Gastrocnemius medialis (tissue), 4 donors: ENCODE measurements at regions not wholly inside any gene's neighbourhood (a gene's known extent, or its start where the extent isn't known, plus 50 kb on each side); places are given as distances from the start of the nearest gene placed in this dataset.
"Not testable (repeated sequence)": the region's sequence is repeated elsewhere in the genome, so short reads cannot be mapped to it uniquely, and the experiment has no call there.

Experiments
- ATAC-seq, 2 donors: fragments of 150-250 bp; one replicate each; pipeline ENCODE4 v1.9.1; 2016
- DNase-seq, 2 donors: peaks; one replicate each; pipeline ENCODE4 v3.0.0-alpha.2; 2019
- H3K27ac ChIP-seq, 4 donors: fragments of 200-600 bp; sonication (generic); 1 replicate in 1 of 4; 2 replicates in 3 of 4; pipeline ENCODE4 v1.5.1; 2016 to 2018; ENCODE audit warnings: mild to moderate bottlenecking in 2 of 4, moderate library complexity in 1 of 4
- H3K27me3 ChIP-seq, 3 donors: fragments of 200-600 bp; sonication (generic) in 2 of 3; 1 replicate in 1 of 3; 2 replicates in 2 of 3; pipeline versions ENCODE4 v1.5.1 to v1.6.0; 2016 to 2019; ENCODE audit warnings: mild to moderate bottlenecking in 1 of 3, moderate library complexity in 1 of 3
- H3K36me3 ChIP-seq, 2 donors: fragments of 200-600 bp; sonication (generic) in 1 of 2; one replicate each; pipeline ENCODE4 v1.5.1; 2017 to 2018
- H3K4me1 ChIP-seq, 2 donors: fragments of 200-600 bp; sonication (generic) in 1 of 2; one replicate each; pipeline ENCODE4 v1.5.1; 2016 to 2017; ENCODE audit warnings: mild to moderate bottlenecking in 2 of 2
- H3K4me3 ChIP-seq, 4 donors: fragments of 200-600 bp; sonication (generic) in 3 of 4; 1 replicate in 1 of 4; 2 replicates in 3 of 4; pipeline ENCODE4 v1.5.1; 2016 to 2019; ENCODE audit warnings: mild to moderate bottlenecking in 2 of 4
- H3K9me3 ChIP-seq, 3 donors: fragments of 200-600 bp; sonication (generic) in 2 of 3; 1 replicate in 1 of 3; 2 replicates in 2 of 3; pipeline ENCODE4 v1.5.1; 2016 to 2019
- POLR2A ChIP-seq, 2 donors: fragments of 450-650 bp; IDR thresholded peaks; one replicate each; pipeline ENCODE4 v1.6.1; 2017; ENCODE audit warnings: antibody characterized with exemption in 2 of 2, mild to moderate bottlenecking in 2 of 2, moderate library complexity in 2 of 2
- in situ Hi-C, 4 donors: fragments of 200-750 bp; cut with MboI; loops; one replicate each; pipeline versions ENCODE4 v1.15.0 to v1.8.0; 2017; ENCODE audit warnings: low sequenced_read_pairs in 4 of 4
- intact Hi-C: fragments of 100-400 bp; cut with DNase I; formaldehyde crosslinking; loops from one replicate; pipeline ENCODE4 v1.15.1; 2023; ENCODE audit warnings: low total_unique reads
- TF ChIP-seq, protein P1 (sequence below), 5 experiments: fragments of 450-650 bp in 3 of 5; fragments of 200-600 bp in 2 of 5; sonication (generic) in 2 of 5; IDR thresholded peaks in 4 of 5; conservative IDR thresholded peaks in 1 of 5; 1 replicate in 4 of 5; 2 replicates in 1 of 5; pipeline ENCODE4 v1.5.1; 2016 to 2019; ENCODE audit warnings: antibody characterized with exemption in 5 of 5, mild to moderate bottlenecking in 3 of 5, moderate library complexity in 3 of 5

DNA sequence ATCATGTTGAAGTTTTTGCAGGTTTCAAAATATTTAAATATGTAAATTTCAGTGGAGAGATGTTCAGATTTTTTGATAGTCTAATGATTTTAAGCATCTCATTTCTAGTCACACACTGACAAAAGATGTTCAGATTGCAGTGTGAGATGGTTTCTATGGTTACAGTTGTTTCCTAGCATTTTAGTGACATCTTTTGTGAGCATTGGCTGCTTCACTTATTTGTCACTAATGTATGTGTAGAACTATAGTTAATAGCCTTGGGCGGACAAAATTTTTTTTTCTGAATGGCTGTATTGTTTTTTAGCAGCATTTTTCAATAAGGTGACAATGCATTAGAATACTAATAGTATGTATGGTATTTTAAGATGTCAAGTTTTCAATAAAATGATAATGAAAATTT lies 315.6 kb upstream of the PRKD1 start:
- Histone ChIP-seq H3K4me1 (no peaks in the 10 kb centered on the region), H3K27ac (no peak overlapping the region), H3K4me3 (no peak overlapping the region), H3K9me3 (no peaks in the 10 kb centered on the region), H3K27me3 (no peaks in the 10 kb centered on the region), H3K36me3 (no peaks in the 10 kb centered on the region)
- no peak for TF ChIP-seq POLR2A (IDR thresholded peaks at IDR 0.05)
- TF ChIP-seq, protein P1, sequence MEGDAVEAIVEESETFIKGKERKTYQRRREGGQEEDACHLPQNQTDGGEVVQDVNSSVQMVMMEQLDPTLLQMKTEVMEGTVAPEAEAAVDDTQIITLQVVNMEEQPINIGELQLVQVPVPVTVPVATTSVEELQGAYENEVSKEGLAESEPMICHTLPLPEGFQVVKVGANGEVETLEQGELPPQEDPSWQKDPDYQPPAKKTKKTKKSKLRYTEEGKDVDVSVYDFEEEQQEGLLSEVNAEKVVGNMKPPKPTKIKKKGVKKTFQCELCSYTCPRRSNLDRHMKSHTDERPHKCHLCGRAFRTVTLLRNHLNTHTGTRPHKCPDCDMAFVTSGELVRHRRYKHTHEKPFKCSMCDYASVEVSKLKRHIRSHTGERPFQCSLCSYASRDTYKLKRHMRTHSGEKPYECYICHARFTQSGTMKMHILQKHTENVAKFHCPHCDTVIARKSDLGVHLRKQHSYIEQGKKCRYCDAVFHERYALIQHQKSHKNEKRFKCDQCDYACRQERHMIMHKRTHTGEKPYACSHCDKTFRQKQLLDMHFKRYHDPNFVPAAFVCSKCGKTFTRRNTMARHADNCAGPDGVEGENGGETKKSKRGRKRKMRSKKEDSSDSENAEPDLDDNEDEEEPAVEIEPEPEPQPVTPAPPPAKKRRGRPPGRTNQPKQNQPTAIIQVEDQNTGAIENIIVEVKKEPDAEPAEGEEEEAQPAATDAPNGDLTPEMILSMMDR (IDR thresholded peaks at IDR 0.05 in 4 of 5, conservative IDR thresholded peaks at IDR 0.05 in 1 of 5) = no peak
- in situ Hi-C loops = no loop called here
- DNase-seq (no peak), ATAC-seq (no peak)
- intact Hi-C loops = no loop called here

- DNase-seq (no peak), ATAC-seq (peak; percentile 33 to 36)
- in situ Hi-C loops = no loop called here
- TF ChIP-seq POLR2A (IDR thresholded peaks at IDR 0.05) = no peak
- TF ChIP-seq, protein P1 (IDR thresholded peaks at IDR 0.05 in 4 of 5, conservative IDR thresholded peaks at IDR 0.05 in 1 of 5) = no peak
- intact Hi-C loops = no loop called here
- no peak overlapping the region for H3K27ac ChIP-seq
- no peaks in the 10 kb centered on the region for H3K27me3 ChIP-seq
- H3K4me1 ChIP-seq = no peaks in the 10 kb centered on the region
- H3K36me3 ChIP-seq = no peaks in the 10 kb centered on the region
- no peak overlapping the region for H3K4me3 ChIP-seq
- no peaks in the 10 kb centered on the region for H3K9me3 ChIP-seq
These were observed 315.2 kb upstream of the G2E3 start for GRCh38 chr14:30243805-30244204.

DNA sequence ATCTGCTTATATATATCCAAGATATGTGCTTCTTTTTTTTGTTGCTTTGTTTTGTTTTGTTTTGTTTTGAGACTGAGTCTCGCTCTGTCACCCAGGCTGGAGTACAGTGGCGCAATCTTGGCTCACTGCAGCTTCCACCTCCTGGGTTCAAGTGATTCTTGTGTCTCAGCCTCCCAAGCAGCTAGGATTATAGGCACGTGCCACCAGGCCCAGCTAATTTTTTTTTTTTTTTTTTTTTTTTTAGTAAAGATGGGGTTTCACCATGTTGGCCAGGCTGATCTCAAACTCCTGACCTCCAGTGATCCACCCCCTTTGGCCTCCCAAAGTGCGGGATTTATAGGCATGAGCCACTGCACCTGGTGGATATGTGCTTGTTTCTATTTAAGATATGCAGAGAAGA lies 314.6 kb upstream of the G2E3 start:
- H3K4me1 ChIP-seq, ATAC-seq, H3K27ac ChIP-seq, in situ Hi-C loops, intact Hi-C loops, H3K9me3 ChIP-seq, H3K36me3 ChIP-seq, H3K4me3 ChIP-seq, H3K27me3 ChIP-seq: not testable (repeated sequence)
- peak in 1 of 2 donors; percentile 15 for DNase-seq

DNA sequence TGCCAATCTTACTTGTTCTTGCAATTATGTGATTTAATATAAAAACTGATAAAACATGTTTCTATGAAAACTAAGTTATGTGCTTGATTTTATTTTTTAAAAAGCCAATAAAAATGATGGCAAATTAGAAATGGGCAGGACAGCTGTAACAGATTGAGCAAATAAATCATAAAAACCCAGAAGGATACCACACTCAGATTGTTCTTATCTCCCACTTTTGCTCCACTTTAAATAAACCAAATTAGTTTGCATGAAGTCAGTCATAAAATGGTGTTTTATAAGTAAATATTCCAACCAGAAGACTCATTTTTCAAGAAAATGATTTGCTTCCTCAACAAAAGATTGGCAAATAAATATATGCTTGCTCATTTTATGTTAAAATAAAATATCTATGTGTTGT lies 307.9 kb upstream of the G2E3 start:
- TF ChIP-seq POLR2A (IDR thresholded peaks at IDR 0.05) = no peak
- TF ChIP-seq, protein P1 (IDR thresholded peaks at IDR 0.05 in 4 of 5, conservative IDR thresholded peaks at IDR 0.05 in 1 of 5) = no peak
- Histone ChIP-seq H3K36me3 (no peaks in the 10 kb centered on the region), H3K4me1 (no peaks in the 10 kb centered on the region), H3K27me3 (no peaks in the 10 kb centered on the region), H3K27ac (no peak overlapping the region), H3K9me3 (no peaks in the 10 kb centered on the region), H3K4me3 (no peak overlapping the region)
- DNase-seq = no peak
- in situ Hi-C loops = no loop called here
- intact Hi-C loops = no loop called here
- ATAC-seq = no peak

- H3K27ac ChIP-seq = no peak overlapping the region
- intact Hi-C loops = no loop called here
- in situ Hi-C loops = no loop called here
- DNase-seq (no peak), ATAC-seq (no peak)
- H3K9me3 ChIP-seq = no peaks in the 10 kb centered on the region
- H3K4me1 ChIP-seq = no peaks in the 10 kb centered on the region
- H3K4me3 ChIP-seq = no peak overlapping the region
- no peaks in the 10 kb centered on the region for H3K27me3 ChIP-seq
- TF ChIP-seq, protein P1 (IDR thresholded peaks at IDR 0.05 in 4 of 5, conservative IDR thresholded peaks at IDR 0.05 in 1 of 5) = no peak
- no peak for TF ChIP-seq POLR2A (IDR thresholded peaks at IDR 0.05)
- H3K36me3 ChIP-seq = no peaks in the 10 kb centered on the region
These were observed 307.3 kb upstream of the G2E3 start for GRCh38 chr14:30251557-30252100.
